ENCODE measurements at regions not wholly inside any gene's neighbourhood (a gene's known extent, or its start where the extent isn't known, plus 50 kb on each side); places are given as distances from the start of the nearest gene placed in this dataset.

DNA sequence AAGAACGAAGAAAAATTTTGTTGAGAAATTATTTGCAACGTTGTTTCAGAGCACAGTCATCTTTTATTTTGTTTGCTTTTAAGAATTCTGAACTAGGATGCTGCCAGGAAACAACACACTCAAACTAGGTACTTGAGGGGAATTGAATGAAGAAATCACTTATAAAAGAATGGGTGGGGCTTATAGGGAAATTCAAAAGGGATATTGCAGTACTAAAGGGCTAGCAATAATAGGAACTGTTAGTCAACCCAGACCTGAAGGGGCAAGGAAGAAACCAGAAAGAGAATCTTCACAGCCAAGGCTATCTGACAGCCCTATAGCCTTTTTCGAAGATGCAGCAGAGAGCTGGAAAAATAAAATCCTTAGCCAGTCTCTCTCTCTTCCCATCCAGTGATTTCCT, 179.3 kb downstream of the RPRM start:
- H4K20me1 ChIP-seq (replicated peaks; ENCODE audit: insufficient read depth), result no peaks in the 10 kb centered on the region
- TF ChIP-seq EZH2 (IDR thresholded peaks at IDR 0.05; ENCODE audit: low read depth, unreplicated experiment) (no peak), NANOG (IDR thresholded peaks at IDR 0.05; ENCODE audit: borderline replicate concordance) (no peak), EZH2phosphoT487 (IDR thresholded peaks at IDR 0.05; ENCODE audit: unreplicated experiment) (no peak), JUNB (IDR thresholded peaks at IDR 0.05; ENCODE audit: unreplicated experiment) (no peak), ZNF331 (CRISPR knock-in tag; IDR thresholded peaks at IDR 0.05; ENCODE audit: low read depth) (no peak), POLR2AphosphoS5 (IDR thresholded peaks at IDR 0.05; ENCODE audit: low read depth) (no peak), ZNF114 (CRISPR knock-in tag; IDR thresholded peaks at IDR 0.05) (no peak), STAT1 (IDR thresholded peaks at IDR 0.05; ENCODE audit: unreplicated experiment) (no peak)
- TF ChIP-seq, protein P1, sequence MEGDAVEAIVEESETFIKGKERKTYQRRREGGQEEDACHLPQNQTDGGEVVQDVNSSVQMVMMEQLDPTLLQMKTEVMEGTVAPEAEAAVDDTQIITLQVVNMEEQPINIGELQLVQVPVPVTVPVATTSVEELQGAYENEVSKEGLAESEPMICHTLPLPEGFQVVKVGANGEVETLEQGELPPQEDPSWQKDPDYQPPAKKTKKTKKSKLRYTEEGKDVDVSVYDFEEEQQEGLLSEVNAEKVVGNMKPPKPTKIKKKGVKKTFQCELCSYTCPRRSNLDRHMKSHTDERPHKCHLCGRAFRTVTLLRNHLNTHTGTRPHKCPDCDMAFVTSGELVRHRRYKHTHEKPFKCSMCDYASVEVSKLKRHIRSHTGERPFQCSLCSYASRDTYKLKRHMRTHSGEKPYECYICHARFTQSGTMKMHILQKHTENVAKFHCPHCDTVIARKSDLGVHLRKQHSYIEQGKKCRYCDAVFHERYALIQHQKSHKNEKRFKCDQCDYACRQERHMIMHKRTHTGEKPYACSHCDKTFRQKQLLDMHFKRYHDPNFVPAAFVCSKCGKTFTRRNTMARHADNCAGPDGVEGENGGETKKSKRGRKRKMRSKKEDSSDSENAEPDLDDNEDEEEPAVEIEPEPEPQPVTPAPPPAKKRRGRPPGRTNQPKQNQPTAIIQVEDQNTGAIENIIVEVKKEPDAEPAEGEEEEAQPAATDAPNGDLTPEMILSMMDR (conservative IDR thresholded peaks at IDR 0.05; ENCODE audit: low read depth in 2 of 2), result no peak
- TF ChIP-seq, protein P2, sequence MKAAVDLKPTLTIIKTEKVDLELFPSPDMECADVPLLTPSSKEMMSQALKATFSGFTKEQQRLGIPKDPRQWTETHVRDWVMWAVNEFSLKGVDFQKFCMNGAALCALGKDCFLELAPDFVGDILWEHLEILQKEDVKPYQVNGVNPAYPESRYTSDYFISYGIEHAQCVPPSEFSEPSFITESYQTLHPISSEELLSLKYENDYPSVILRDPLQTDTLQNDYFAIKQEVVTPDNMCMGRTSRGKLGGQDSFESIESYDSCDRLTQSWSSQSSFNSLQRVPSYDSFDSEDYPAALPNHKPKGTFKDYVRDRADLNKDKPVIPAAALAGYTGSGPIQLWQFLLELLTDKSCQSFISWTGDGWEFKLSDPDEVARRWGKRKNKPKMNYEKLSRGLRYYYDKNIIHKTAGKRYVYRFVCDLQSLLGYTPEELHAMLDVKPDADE (IDR thresholded peaks at IDR 0.05), result no peak
- H3K27me3 ChIP-seq (ENCODE audit: insufficient read depth), result no peaks in the 10 kb centered on the region
- Mint-ChIP-seq H3K4me3 (no peak overlapping the region), H3K9me3 (no peaks in the 10 kb centered on the region), H3K36me3 (ENCODE audit: low read depth) (no peaks in the 10 kb centered on the region), H3K27ac (no peak overlapping the region), H3K4me1 (peaks cover 10% of the 10 kb centered on the region), H3K27me3 (ENCODE audit: insufficient read depth, low read depth, poor library complexity) (no peaks in the 10 kb centered on the region)
- H2AFZ ChIP-seq, result no peak overlapping the region
- H3K4me2 ChIP-seq, result no peak overlapping the region
- H3K4me3 ChIP-seq, result no peak overlapping the region
- H3K4me1 ChIP-seq (ENCODE audit: insufficient read depth), result no peaks in the 10 kb centered on the region
- H3F3A ChIP-seq (replicated peaks; ENCODE audit: low read depth), result no peaks in the 10 kb centered on the region
- no peak overlapping the region for H3K27ac ChIP-seq (ENCODE audit: low read depth)
- ATAC-seq (no peak), DNase-seq (ENCODE audit: low spot score) (no peak)
- no peaks in the 10 kb centered on the region for H3K79me2 ChIP-seq (replicated peaks; ENCODE audit: insufficient read depth)
- H3K36me3 ChIP-seq (ENCODE audit: insufficient read depth), result no peaks in the 10 kb centered on the region
- no peaks in the 10 kb centered on the region for H3K9me2 ChIP-seq (ENCODE audit: insufficient read depth)

DNA sequence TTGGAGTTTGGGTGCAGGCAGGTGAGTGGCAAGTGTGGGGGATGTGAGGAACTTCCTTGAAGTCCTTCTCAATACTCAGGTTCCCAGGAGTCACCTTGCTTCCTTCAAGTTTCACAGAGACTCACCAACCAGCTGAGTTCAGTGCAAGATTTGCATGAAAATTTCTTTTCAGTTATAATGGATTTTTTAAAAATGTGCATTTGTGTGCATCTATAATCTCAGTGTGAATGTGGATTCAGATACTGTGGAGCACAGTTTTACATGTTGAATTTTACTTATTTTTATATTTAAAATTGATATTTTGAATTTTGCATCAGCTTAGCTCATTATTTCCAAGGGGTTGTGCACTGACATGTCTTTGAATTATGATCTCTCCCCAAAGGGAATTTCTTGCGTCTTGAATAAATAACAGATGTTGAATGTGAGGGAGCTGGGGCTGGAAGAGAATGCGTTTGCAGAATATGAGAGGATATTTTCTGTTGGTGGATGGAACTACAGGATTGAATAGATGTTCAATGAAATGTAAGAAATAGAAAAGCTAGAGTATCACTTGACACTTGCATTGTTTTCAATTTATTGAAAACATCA, 184.3 kb downstream of the RPRM start:
- Histone ChIP-seq H3K79me2 (replicated peaks; ENCODE audit: insufficient read depth) (no peaks in the 10 kb centered on the region), H3K4me3 (no peak overlapping the region), H3K36me3 (ENCODE audit: insufficient read depth) (no peaks in the 10 kb centered on the region), H2AFZ (no peak overlapping the region), H3K27ac (ENCODE audit: low read depth) (no peak overlapping the region), H3K27me3 (ENCODE audit: insufficient read depth) (no peaks in the 10 kb centered on the region), H3K9me2 (ENCODE audit: insufficient read depth) (no peaks in the 10 kb centered on the region), H4K20me1 (replicated peaks; ENCODE audit: insufficient read depth) (no peaks in the 10 kb centered on the region), H3K4me2 (no peak overlapping the region), H3K4me1 (ENCODE audit: insufficient read depth) (no peaks in the 10 kb centered on the region), H3F3A (replicated peaks; ENCODE audit: low read depth) (no peaks in the 10 kb centered on the region)
- ATAC-seq (no peak), DNase-seq (ENCODE audit: low spot score) (no peak)
- no peak overlapping the region for H3K27ac Mint-ChIP-seq
- no peaks in the 10 kb centered on the region for H3K36me3 Mint-ChIP-seq (ENCODE audit: low read depth)
- H3K27me3 Mint-ChIP-seq (ENCODE audit: insufficient read depth, low read depth, poor library complexity), result no peaks in the 10 kb centered on the region
- H3K4me1 Mint-ChIP-seq, result peaks cover 10% of the 10 kb centered on the region
- TF ChIP-seq EZH2 (IDR thresholded peaks at IDR 0.05; ENCODE audit: low read depth, unreplicated experiment), result no peak
- TF ChIP-seq, protein P3, sequence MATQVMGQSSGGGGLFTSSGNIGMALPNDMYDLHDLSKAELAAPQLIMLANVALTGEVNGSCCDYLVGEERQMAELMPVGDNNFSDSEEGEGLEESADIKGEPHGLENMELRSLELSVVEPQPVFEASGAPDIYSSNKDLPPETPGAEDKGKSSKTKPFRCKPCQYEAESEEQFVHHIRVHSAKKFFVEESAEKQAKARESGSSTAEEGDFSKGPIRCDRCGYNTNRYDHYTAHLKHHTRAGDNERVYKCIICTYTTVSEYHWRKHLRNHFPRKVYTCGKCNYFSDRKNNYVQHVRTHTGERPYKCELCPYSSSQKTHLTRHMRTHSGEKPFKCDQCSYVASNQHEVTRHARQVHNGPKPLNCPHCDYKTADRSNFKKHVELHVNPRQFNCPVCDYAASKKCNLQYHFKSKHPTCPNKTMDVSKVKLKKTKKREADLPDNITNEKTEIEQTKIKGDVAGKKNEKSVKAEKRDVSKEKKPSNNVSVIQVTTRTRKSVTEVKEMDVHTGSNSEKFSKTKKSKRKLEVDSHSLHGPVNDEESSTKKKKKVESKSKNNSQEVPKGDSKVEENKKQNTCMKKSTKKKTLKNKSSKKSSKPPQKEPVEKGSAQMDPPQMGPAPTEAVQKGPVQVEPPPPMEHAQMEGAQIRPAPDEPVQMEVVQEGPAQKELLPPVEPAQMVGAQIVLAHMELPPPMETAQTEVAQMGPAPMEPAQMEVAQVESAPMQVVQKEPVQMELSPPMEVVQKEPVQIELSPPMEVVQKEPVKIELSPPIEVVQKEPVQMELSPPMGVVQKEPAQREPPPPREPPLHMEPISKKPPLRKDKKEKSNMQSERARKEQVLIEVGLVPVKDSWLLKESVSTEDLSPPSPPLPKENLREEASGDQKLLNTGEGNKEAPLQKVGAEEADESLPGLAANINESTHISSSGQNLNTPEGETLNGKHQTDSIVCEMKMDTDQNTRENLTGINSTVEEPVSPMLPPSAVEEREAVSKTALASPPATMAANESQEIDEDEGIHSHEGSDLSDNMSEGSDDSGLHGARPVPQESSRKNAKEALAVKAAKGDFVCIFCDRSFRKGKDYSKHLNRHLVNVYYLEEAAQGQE (IDR thresholded peaks at IDR 0.05; ENCODE audit: unreplicated experiment), result no peak
- no peak overlapping the region for H3K4me3 Mint-ChIP-seq
- no peaks in the 10 kb centered on the region for H3K9me3 Mint-ChIP-seq

Measured in GM23338 (cell line).